A549 (cell line): ENCODE measurements at regions not wholly inside any gene's neighbourhood (a gene's known extent, or its start where the extent isn't known, plus 50 kb on each side); places are given as distances from the start of the nearest gene placed in this dataset.

Experiments used
- ATAC-seq, 2 experiments: fragments of 200-7000 bp in 1 of 2; fragments of >200 bp in 1 of 2; cut with Nextera tagmentation in 1 of 2; cut with Tn5 transposase in 1 of 2; 3 replicates each; pipeline versions ENCODE4 v1.8.0 to v1.9.1; 2018 to 2020; ENCODE audit warnings: mild to moderate bottlenecking in 1 of 2, moderate library complexity in 1 of 2
- CTCF ChIA-PET: fragments of 300-600 bp; sonication (Branson Sonifier 250); formaldehyde crosslinking; extraction: SDS; loops from one replicate; lab custom pipeline; 2021; ENCODE audit warnings: antibody characterized with exemption, inconsistent platforms; lab: Yijun Ruan, JAX
- POLR2A ChIA-PET: fragments of 350-600 bp; formaldehyde crosslinking; extraction: SDS; loops from one replicate; lab custom pipeline; 2021; ENCODE audit warnings: antibody characterized with exemption, inconsistent platforms; lab: Yijun Ruan, JAX
- DNase-seq, 2 experiments: peaks; one replicate each; pipeline versions ENCODE4 v3.0.0 to v3.0.0-alpha.2; 2011 to 2016; ENCODE audit warnings: low read depth in 1 of 2, low spot score in 1 of 2
- FAIRE-seq: peaks from 2 replicates; lab custom pipeline; 2011; peaks lifted over from hg19 to GRCh38; lab: Jason Lieb, UNC
- H3K27ac ChIP-seq, 2 experiments: fragments of >200 bp; sonication (Bioruptor Twin); formaldehyde crosslinking; 3 replicates each; pipeline ENCODE4 v1.5.1; 2016 to 2017
- H3K4me1 ChIP-seq: fragments of >200 bp; sonication (Bioruptor Twin); formaldehyde crosslinking; 3 replicates; pipeline ENCODE4 v1.6.1; 2016
- H3K4me2 ChIP-seq: fragments of >200 bp; sonication (Bioruptor Twin); formaldehyde crosslinking; 3 replicates; pipeline ENCODE4 v1.6.1; 2016
- H3K4me3 ChIP-seq: fragments of >200 bp; sonication (Bioruptor Twin); formaldehyde crosslinking; 3 replicates; pipeline ENCODE4 v1.5.1; 2016
- H3K9me3 ChIP-seq: fragments of >200 bp; sonication (Bioruptor Twin); formaldehyde crosslinking; 3 replicates; pipeline ENCODE4 v1.6.1; 2016
- CEBPB ChIP-seq, 2 experiments: fragments of >200 bp in 1 of 2; sonication (Bioruptor Twin) in 1 of 2; formaldehyde crosslinking in 1 of 2; IDR thresholded peaks; 2 replicates each; pipeline ENCODE4 v1.6.1; 2012 to 2016
- CHD2 ChIP-seq: fragments of 150-350 bp; IDR thresholded peaks from 2 replicates; pipeline ENCODE4 v1.6.1; 2014; ENCODE audit warnings: low read length; ENCODE audit not compliant: partially characterized antibody
- EHF ChIP-seq: fragments of 250-450 bp; sonication (Bioruptor Pico); IDR thresholded peaks from 2 replicates; pipeline ENCODE4 v1.5.0; 2020; ENCODE audit warnings: mild to moderate bottlenecking
- ELK1 ChIP-seq: fragments of 150-350 bp; IDR thresholded peaks from 2 replicates; pipeline ENCODE4 v1.6.1; 2014; ENCODE audit warnings: low read depth, mild to moderate bottlenecking, low read length
- ESRRA ChIP-seq: fragments of 150-350 bp; IDR thresholded peaks from 2 replicates; pipeline ENCODE4 v1.6.1; 2014; ENCODE audit warnings: mild to moderate bottlenecking, low read length, borderline replicate concordance
- FOSB ChIP-seq: fragments of 250-450 bp; sonication (Bioruptor Pico); IDR thresholded peaks from 2 replicates; pipeline ENCODE4 v1.5.0; 2020; ENCODE audit warnings: mild to moderate bottlenecking, moderate library complexity
- GATA3 ChIP-seq: IDR thresholded peaks from 2 replicates; pipeline ENCODE4 v1.6.1; 2012; ENCODE audit warnings: borderline replicate concordance
- HDAC2 ChIP-seq: fragments of 200-600 bp; sonication (generic); IDR thresholded peaks from 2 replicates; pipeline ENCODE4 v1.6.1; 2016
- HOXA7 ChIP-seq: fragments of 250-450 bp; sonication (Bioruptor Pico); IDR thresholded peaks from 2 replicates; pipeline ENCODE4 v1.5.0; 2020; ENCODE audit warnings: mild to moderate bottlenecking, moderate library complexity
- HOXB5 ChIP-seq: fragments of 250-450 bp; sonication (Bioruptor Pico); IDR thresholded peaks from 2 replicates; pipeline ENCODE4 v1.5.0; 2020; ENCODE audit warnings: mild to moderate bottlenecking, moderate library complexity
- JUN ChIP-seq, 2 experiments: fragments of >200 bp; sonication (Bioruptor Twin); formaldehyde crosslinking; IDR thresholded peaks; 2 replicates in 1 of 2; 3 replicates in 1 of 2; pipeline ENCODE4 v1.6.1; 2016 to 2017
- JUNB ChIP-seq: fragments of >200 bp; sonication (Bioruptor Twin); formaldehyde crosslinking; IDR thresholded peaks from 2 replicates; pipeline ENCODE4 v1.6.1; 2016
- MAX ChIP-seq: IDR thresholded peaks from 2 replicates; pipeline ENCODE4 v1.6.1; 2012
- MYC ChIP-seq: IDR thresholded peaks from 2 replicates; pipeline ENCODE4 v1.6.1; 2012; ENCODE audit warnings: mild to moderate bottlenecking, inconsistent platforms, low read length, improper control_type of control experiment, borderline replicate concordance
- NFE2L2 ChIP-seq: fragments of 150-350 bp; conservative IDR thresholded peaks from 2 replicates; pipeline ENCODE4 v1.6.1; 2014; ENCODE audit warnings: low read length
- NPAS2 ChIP-seq: fragments of 250-450 bp; sonication (Bioruptor Pico); IDR thresholded peaks from 2 replicates; pipeline ENCODE4 v1.8.0; 2022; ENCODE audit warnings: mild to moderate bottlenecking, moderate library complexity, borderline replicate concordance
- PHF8 ChIP-seq: fragments of 200-600 bp; sonication (generic); IDR thresholded peaks from 2 replicates; pipeline ENCODE4 v1.6.1; 2016; ENCODE audit warnings: low read depth, mild to moderate bottlenecking, antibody characterized with exemption, moderate library complexity, borderline replicate concordance
- POLR2A ChIP-seq: IDR thresholded peaks from 2 replicates; pipeline ENCODE4 v1.6.1; 2012; ENCODE audit warnings: mild to moderate bottlenecking, low read length
- POLR2AphosphoS2 ChIP-seq: conservative IDR thresholded peaks from 2 replicates; pipeline ENCODE4 v1.6.1; 2012; ENCODE audit warnings: low read length, improper control_type of control experiment, inconsistent platforms
- SREBF2 ChIP-seq: fragments of 450-650 bp; IDR thresholded peaks from 2 replicates; pipeline ENCODE4 v1.6.1; 2014; ENCODE audit warnings: mild to moderate bottlenecking, moderate library complexity
- WGBS: methylation state at CpG from one replicate; pipeline ENCODE4 v1.1.6; 2017; ENCODE audit errors: missing lambda C conversion rate; 5-methylcytosine and 5-hydroxymethylcytosine counted together
- TF ChIP-seq, protein P1 (sequence below): fragments of 200-600 bp; sonication (generic); IDR thresholded peaks from 2 replicates; pipeline ENCODE4 v1.6.1; 2016; ENCODE audit warnings: antibody characterized with exemption, mild to moderate bottlenecking, moderate library complexity
- TF ChIP-seq, protein P2 (sequence below): IDR thresholded peaks from 2 replicates; pipeline ENCODE4 v1.6.1; 2012; ENCODE audit warnings: low read depth, borderline replicate concordance
- TF ChIP-seq, protein P3 (sequence below): fragments of 450-650 bp; IDR thresholded peaks from 2 replicates; pipeline ENCODE4 v1.6.1; 2014; ENCODE audit warnings: antibody characterized with exemption

DNA sequence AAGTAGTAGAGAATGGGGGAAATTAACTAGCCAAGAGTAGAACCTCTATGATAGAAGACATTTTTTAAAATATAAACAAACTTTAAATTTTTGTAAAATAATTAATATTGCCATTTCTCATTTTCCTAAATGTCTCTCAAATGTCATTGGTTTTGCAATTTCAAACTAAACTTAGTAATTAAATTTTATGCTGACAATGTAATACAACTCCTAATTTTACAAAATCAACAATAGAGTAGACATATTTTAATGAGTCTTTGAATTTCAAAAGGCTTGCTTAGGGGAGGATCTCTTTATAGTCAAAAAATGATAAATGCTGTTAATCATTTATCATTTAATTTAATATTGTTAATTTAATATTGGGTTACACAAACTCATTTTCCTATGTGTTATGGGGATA, 81.8 kb downstream of the ZWINT start (continued):
- TF ChIP-seq, protein P1, sequence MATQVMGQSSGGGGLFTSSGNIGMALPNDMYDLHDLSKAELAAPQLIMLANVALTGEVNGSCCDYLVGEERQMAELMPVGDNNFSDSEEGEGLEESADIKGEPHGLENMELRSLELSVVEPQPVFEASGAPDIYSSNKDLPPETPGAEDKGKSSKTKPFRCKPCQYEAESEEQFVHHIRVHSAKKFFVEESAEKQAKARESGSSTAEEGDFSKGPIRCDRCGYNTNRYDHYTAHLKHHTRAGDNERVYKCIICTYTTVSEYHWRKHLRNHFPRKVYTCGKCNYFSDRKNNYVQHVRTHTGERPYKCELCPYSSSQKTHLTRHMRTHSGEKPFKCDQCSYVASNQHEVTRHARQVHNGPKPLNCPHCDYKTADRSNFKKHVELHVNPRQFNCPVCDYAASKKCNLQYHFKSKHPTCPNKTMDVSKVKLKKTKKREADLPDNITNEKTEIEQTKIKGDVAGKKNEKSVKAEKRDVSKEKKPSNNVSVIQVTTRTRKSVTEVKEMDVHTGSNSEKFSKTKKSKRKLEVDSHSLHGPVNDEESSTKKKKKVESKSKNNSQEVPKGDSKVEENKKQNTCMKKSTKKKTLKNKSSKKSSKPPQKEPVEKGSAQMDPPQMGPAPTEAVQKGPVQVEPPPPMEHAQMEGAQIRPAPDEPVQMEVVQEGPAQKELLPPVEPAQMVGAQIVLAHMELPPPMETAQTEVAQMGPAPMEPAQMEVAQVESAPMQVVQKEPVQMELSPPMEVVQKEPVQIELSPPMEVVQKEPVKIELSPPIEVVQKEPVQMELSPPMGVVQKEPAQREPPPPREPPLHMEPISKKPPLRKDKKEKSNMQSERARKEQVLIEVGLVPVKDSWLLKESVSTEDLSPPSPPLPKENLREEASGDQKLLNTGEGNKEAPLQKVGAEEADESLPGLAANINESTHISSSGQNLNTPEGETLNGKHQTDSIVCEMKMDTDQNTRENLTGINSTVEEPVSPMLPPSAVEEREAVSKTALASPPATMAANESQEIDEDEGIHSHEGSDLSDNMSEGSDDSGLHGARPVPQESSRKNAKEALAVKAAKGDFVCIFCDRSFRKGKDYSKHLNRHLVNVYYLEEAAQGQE, result no peak
- TF ChIP-seq EHF (CRISPR knock-in tag), result no peak

- POLR2A ChIA-PET, result no interaction called here
- WGBS, result 0% methylated on average over 1 of the region's 1 CpG
- Histone ChIP-seq H3K4me2 (no peak overlapping the region), H3K4me1 (no peaks in the 10 kb centered on the region), H3K4me3 (no peak overlapping the region), H3K27ac (no peak overlapping the region), H3K9me3 (no peaks in the 10 kb centered on the region)
- TF ChIP-seq NPAS2 (CRISPR knock-in tag), result no peak
- TF ChIP-seq, protein P2, sequence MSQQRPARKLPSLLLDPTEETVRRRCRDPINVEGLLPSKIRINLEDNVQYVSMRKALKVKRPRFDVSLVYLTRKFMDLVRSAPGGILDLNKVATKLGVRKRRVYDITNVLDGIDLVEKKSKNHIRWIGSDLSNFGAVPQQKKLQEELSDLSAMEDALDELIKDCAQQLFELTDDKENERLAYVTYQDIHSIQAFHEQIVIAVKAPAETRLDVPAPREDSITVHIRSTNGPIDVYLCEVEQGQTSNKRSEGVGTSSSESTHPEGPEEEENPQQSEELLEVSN, result no peak
- no peak for TF ChIP-seq POLR2AphosphoS2
- TF ChIP-seq HDAC2, result no peak
- TF ChIP-seq FOSB (CRISPR knock-in tag), result no peak
- TF ChIP-seq NFE2L2, result no peak
- TF ChIP-seq, protein P3, sequence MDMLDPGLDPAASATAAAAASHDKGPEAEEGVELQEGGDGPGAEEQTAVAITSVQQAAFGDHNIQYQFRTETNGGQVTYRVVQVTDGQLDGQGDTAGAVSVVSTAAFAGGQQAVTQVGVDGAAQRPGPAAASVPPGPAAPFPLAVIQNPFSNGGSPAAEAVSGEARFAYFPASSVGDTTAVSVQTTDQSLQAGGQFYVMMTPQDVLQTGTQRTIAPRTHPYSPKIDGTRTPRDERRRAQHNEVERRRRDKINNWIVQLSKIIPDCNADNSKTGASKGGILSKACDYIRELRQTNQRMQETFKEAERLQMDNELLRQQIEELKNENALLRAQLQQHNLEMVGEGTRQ, result no peak
- no peak for TF ChIP-seq JUNB
- TF ChIP-seq EHF (CRISPR knock-in tag), result no peak
- TF ChIP-seq POLR2A, result no peak
- TF ChIP-seq HOXA7, result no peak
- no peak for TF ChIP-seq MAX
- no peak for TF ChIP-seq ELK1
- no peak for TF ChIP-seq ESRRA
- TF ChIP-seq PHF8, result no peak
- CTCF ChIA-PET, result no interaction called here
- ATAC-seq (no peak), DNase-seq (peak in 1 of 2 experiments; percentile 0), FAIRE-seq (no peak)
These were observed 91.9 kb downstream of the ZWINT start for GRCh38 chr10:56269181-56269580.

DNA sequence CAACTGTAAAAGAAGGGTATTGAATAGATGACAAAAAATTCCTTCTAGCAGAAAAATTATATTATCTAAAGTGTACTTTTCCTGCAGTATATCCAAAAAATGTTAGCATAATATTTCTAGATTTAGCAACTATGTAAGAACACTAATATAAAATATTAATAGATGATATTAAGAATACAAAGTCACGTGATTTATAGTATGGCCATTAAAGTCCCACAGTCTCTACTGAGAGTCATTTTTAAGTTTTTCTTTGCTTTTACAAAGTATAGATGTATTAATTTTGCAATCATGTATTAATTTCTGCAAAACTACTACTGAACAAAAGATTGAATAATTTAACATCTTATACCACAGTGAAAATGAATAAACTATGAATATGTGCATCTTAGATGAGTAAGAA, 94.9 kb downstream of the ZWINT start:
- no peak for ATAC-seq
- 19% methylated on average over 1 of the region's 1 CpG for WGBS

More for the DNA sequence above, 94.9 kb downstream of the ZWINT start:
- CTCF ChIA-PET, result no interaction called here
- DNase-seq (no peak), FAIRE-seq (no peak)
- no peak overlapping the region for H3K4me2 ChIP-seq
- H3K4me3 ChIP-seq, result no peak overlapping the region
- H3K9me3 ChIP-seq, result no peaks in the 10 kb centered on the region
- TF ChIP-seq MYC (no peak), SREBF2 (no peak), HOXB5 (CRISPR knock-in tag) (no peak), NFE2L2 (no peak), CEBPB (IDR thresholded peaks at IDR 0.05) (no peak), GATA3 (no peak), FOSB (CRISPR knock-in tag) (no peak), HOXA7 (no peak), CHD2 (no peak), JUN (IDR thresholded peaks at IDR 0.05) (no peak), PHF8 (no peak)
- TF ChIP-seq, protein P3, result no peak
- TF ChIP-seq, protein P2, result no peak
- TF ChIP-seq, all 56 proteins: peak for 0
- POLR2A ChIA-PET, result no interaction called here
- Histone ChIP-seq H3K4me1 (no peaks in the 10 kb centered on the region), H3K27ac (no peak overlapping the region)
